IMR-90 (cell line): ENCODE measurements at regions not wholly inside any gene's neighbourhood (a gene's known extent, or its start where the extent isn't known, plus 50 kb on each side); places are given as distances from the start of the nearest gene placed in this dataset.
A peak's percentile ranks its signal among the peaks of the same experiment; 100 is the strongest.

Experiments
- ATAC-seq: fragments of 200-7000 bp; cut with Tn5 transposase; 2 replicates; pipeline ENCODE4 v1.9.1; 2020; ENCODE audit warnings: low read depth, mild to moderate bottlenecking, moderate library complexity
- BruUV-seq: library from RNA; stranded (reverse); fragments of 400-500 nt; replicated peaks from 2 replicates; lab custom pipeline; 2021; lab: Mats Ljungman, UMichigan
- CTCF ChIA-PET: fragments of 300-600 bp; formaldehyde crosslinking; extraction: SDS; loops from one replicate; lab custom pipeline; 2021; ENCODE audit warnings: antibody characterized with exemption; lab: Yijun Ruan, JAX
- POLR2A ChIA-PET: fragments of 300-600 bp; sonication (Branson Sonifier 250); formaldehyde crosslinking; loops from one replicate; lab custom pipeline; 2022; ENCODE audit warnings: antibody characterized with exemption; ENCODE audit not compliant: unreplicated experiment; lab: Charles Lee
- DNase-seq: peaks from one replicate; pipeline ENCODE4 v3.0.0; 2013
- H2AFZ ChIP-seq: replicated peaks from 2 replicates; pipeline ENCODE3; 2013; ENCODE audit warnings: low read length, mild to moderate bottlenecking; ENCODE audit not compliant: poor library complexity
- H2AK5ac ChIP-seq: 2 replicates; pipeline ENCODE4 v1.6.1; 2013; ENCODE audit warnings: low read depth, low read length, inconsistent platforms
- H2AK9ac ChIP-seq: replicated peaks from 2 replicates; pipeline ENCODE3; 2013; ENCODE audit warnings: mild to moderate bottlenecking, low read depth, low read length, moderate library complexity; ENCODE audit not compliant: poor library complexity
- H2BK120ac ChIP-seq: 2 replicates; pipeline ENCODE4 v1.6.1; 2013; ENCODE audit warnings: low read depth, low read length, inconsistent platforms
- H2BK15ac ChIP-seq: 3 replicates; pipeline ENCODE4 v1.6.1; 2013; ENCODE audit warnings: low read depth, low read length, inconsistent platforms
- H2BK20ac ChIP-seq: 2 replicates; pipeline ENCODE4 v1.6.1; 2013; ENCODE audit warnings: low read depth, mild to moderate bottlenecking, inconsistent platforms, low read length, moderate library complexity
- H2BK5ac ChIP-seq: 2 replicates; pipeline ENCODE4 v1.6.1; 2013; ENCODE audit warnings: mild to moderate bottlenecking, low read depth, low read length, inconsistent platforms; ENCODE audit not compliant: poor library complexity, severe bottlenecking
- H3K14ac ChIP-seq: replicated peaks from 2 replicates; pipeline ENCODE4 v1.6.1; 2013; ENCODE audit warnings: low read depth, low read length, inconsistent platforms
- H3K18ac ChIP-seq: 2 replicates; pipeline ENCODE4 v1.6.1; 2013; ENCODE audit warnings: low read depth, low read length, control low read depth
- H3K23ac ChIP-seq: 2 replicates; pipeline ENCODE4 v1.6.1; 2013; ENCODE audit warnings: low read depth, low read length, inconsistent platforms
- H3K27ac ChIP-seq: 2 replicates; pipeline ENCODE4 v1.5.1; 2013; ENCODE audit warnings: mild to moderate bottlenecking, control low read depth, low read length; ENCODE audit not compliant: insufficient read depth
- H3K27me3 ChIP-seq: 2 replicates; pipeline ENCODE4 v1.6.1; 2013; ENCODE audit warnings: low read length; ENCODE audit not compliant: control insufficient read depth, insufficient read depth
- H3K36me3 ChIP-seq: 2 replicates; pipeline ENCODE4 v1.6.1; 2013; ENCODE audit warnings: low read length, mixed read lengths; ENCODE audit not compliant: control insufficient read depth, insufficient read depth
- H3K4ac ChIP-seq: 2 replicates; pipeline ENCODE4 v1.6.1; 2013; ENCODE audit warnings: low read depth, low read length, inconsistent platforms
- H3K4me1 ChIP-seq: 2 replicates; pipeline ENCODE4 v1.6.1; 2013; ENCODE audit warnings: low read length, mixed read lengths; ENCODE audit not compliant: control insufficient read depth, insufficient read depth
- H3K4me2 ChIP-seq: 2 replicates; pipeline ENCODE4 v1.6.1; 2013; ENCODE audit warnings: low read depth, mild to moderate bottlenecking, control low read depth, low read length, moderate library complexity
- H3K4me3 ChIP-seq: 2 replicates; pipeline ENCODE4 v1.5.1; 2013; ENCODE audit warnings: low read depth, mild to moderate bottlenecking, control low read depth, low read length, moderate library complexity; ENCODE audit not compliant: insufficient read depth
- H3K56ac ChIP-seq: 2 replicates; pipeline ENCODE4 v1.6.1; 2013; ENCODE audit warnings: low read length, inconsistent platforms; ENCODE audit not compliant: insufficient read depth; ENCODE audit errors: extremely low read depth
- H3K79me1 ChIP-seq, 2 experiments: 2 replicates each; pipeline ENCODE4 v1.6.1; 2013; ENCODE audit warnings: low read length in 2 of 2, inconsistent platforms in 1 of 2, low read depth in 1 of 2
- H3K9ac ChIP-seq: 2 replicates; pipeline ENCODE4 v1.6.1; 2013; ENCODE audit warnings: low read depth, low read length, control low read depth
- H3K9me1 ChIP-seq: 2 replicates; pipeline ENCODE4 v1.6.1; 2013; ENCODE audit warnings: low read length, inconsistent platforms; ENCODE audit not compliant: insufficient read depth
- H3K9me3 ChIP-seq: 2 replicates; pipeline ENCODE4 v1.6.1; 2013; ENCODE audit warnings: low read length; ENCODE audit not compliant: control insufficient read depth, insufficient read depth
- H4K20me1 ChIP-seq: 2 replicates; pipeline ENCODE4 v1.6.1; 2013; ENCODE audit warnings: low read length, inconsistent platforms; ENCODE audit not compliant: insufficient read depth
- H4K5ac ChIP-seq: 2 replicates; pipeline ENCODE4 v1.6.1; 2013; ENCODE audit warnings: mild to moderate bottlenecking, low read depth, low read length, control low read depth
- H4K8ac ChIP-seq, 2 experiments: 2 replicates each; pipeline ENCODE4 v1.6.1; 2013; ENCODE audit warnings: low read depth in 2 of 2, low read length in 2 of 2, control low read depth in 1 of 2, inconsistent platforms in 1 of 2
- H4K91ac ChIP-seq: 2 replicates; pipeline ENCODE4 v1.6.1; 2013; ENCODE audit warnings: low read depth, low read length, inconsistent platforms; ENCODE audit not compliant: insufficient read depth
- SMC3 ChIP-seq: fragments of 150-350 bp; IDR thresholded peaks from 2 replicates; pipeline ENCODE4 v1.6.1; 2016; ENCODE audit warnings: low read depth, mild to moderate bottlenecking, antibody characterized with exemption, low read length, moderate library complexity
- USF2 ChIP-seq: fragments of 150-350 bp; IDR thresholded peaks from 2 replicates; pipeline ENCODE4 v1.6.1; 2017; ENCODE audit warnings: mild to moderate bottlenecking, antibody characterized with exemption, low read length, low read depth
- WGBS, 2 experiments: methylation state at CpG; one replicate each; pipeline versions ENCODE4 v1.1.5 to v1.1.7; 2013; ENCODE audit warnings: missing lambda C conversion rate in 2 of 2; ENCODE audit not compliant: insufficient read length in 1 of 2; ENCODE audit errors: extremely low coverage in 2 of 2; 5-methylcytosine and 5-hydroxymethylcytosine counted together
- dilution Hi-C: fragments of 300-500 bp; cut with HindIII; formaldehyde crosslinking; loops from one replicate; pipeline ENCODE4 v1.14.3; 2018; ENCODE audit warnings: low sequenced_read_pairs; ENCODE audit not compliant: unreplicated experiment
- in situ Hi-C: fragments of 300-500 bp; cut with MboI; formaldehyde crosslinking; loops from 3 replicates; pipeline ENCODE4 v1.14.3; 2019; ENCODE audit warnings: low sequenced_read_pairs, inconsistent platforms, mixed read lengths
- intact Hi-C: fragments of 100-400 bp; cut with micrococcal nuclease; formaldehyde crosslinking; loops from 2 replicates; pipeline ENCODE4 v1.10.0; 2022

- no TSS peak for BruUV-seq
- Histone ChIP-seq H2AK5ac (no peak overlapping the region), H3K9me3 (no peaks in the 10 kb centered on the region), H4K91ac (no peak overlapping the region), H2BK5ac (no peak overlapping the region), H3K4me1 (no peaks in the 10 kb centered on the region), H2AFZ (no peak overlapping the region), H3K79me1 (no peaks in the 10 kb centered on the region), H4K5ac (no peak overlapping the region), H3K23ac (no peak overlapping the region), H3K4ac (no peak overlapping the region), H2BK20ac (no peak overlapping the region), H3K36me3 (no peaks in the 10 kb centered on the region), H2AK9ac (no peak overlapping the region), H3K9me1 (no peaks in the 10 kb centered on the region), H3K9ac (no peak overlapping the region), H4K8ac (no peak overlapping the region), H3K56ac (no peak overlapping the region), H2BK15ac (no peak overlapping the region), H3K27ac (no peak overlapping the region), H4K20me1 (no peaks in the 10 kb centered on the region), H3K27me3 (no peaks in the 10 kb centered on the region), H3K14ac (no peak overlapping the region), H3K4me2 (no peak overlapping the region), H2BK120ac (no peak overlapping the region), H3K18ac (no peak overlapping the region), H3K4me3 (no peak overlapping the region)
- DNase-seq (peak; percentile 5), ATAC-seq (no peak)
- intact Hi-C loops (no loop called here), dilution Hi-C loops (no loop called here), in situ Hi-C loops (no loop called here)
- CTCF ChIA-PET: no interaction called here
- no peak for TF ChIP-seq USF2
- TF ChIP-seq SMC3: no peak
- WGBS, 2 experiments: no CpG with 5 or more reads among the region's 2 CpGs
- POLR2A ChIA-PET: no interaction called here
Observed at GRCh38 chrX:128458888-128459287, 406.7 kb upstream of the ACTRT1 start.
